HG02798 (cell line): ENCODE measurements at regions not wholly inside any gene's neighbourhood (a gene's known extent, or its start where the extent isn't known, plus 50 kb on each side); places are given as distances from the start of the nearest gene placed in this dataset.

Source experiments
- ATAC-seq: cut with Tn5 transposase; IDR thresholded peaks from one replicate; pipeline ENCODE4 v1.9.1; 2021; ENCODE audit warnings: mild to moderate bottlenecking; ENCODE audit not compliant: unreplicated experiment, poor library complexity

DNA sequence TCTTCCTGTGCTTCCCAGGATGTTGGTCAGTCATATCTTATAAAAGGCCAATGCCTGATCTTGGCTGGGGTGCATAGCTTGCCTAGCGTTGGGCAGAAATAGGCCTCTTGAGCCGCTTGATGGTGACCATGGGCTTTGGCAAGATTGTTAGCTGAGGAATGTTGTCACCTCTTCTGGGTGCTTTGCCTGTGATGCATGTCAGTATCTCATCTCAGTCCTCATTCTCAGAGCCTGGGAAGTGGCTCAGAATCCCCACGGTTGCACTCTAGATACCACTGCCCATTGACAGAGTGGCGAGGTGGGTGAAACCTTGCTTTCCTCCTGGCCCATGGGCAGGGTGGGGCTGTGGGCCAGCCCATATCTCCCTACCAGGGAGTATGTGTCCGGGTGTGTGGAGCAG is 79.2 kb upstream of the MGAT5 start:
- no peak for ATAC-seq

DNA sequence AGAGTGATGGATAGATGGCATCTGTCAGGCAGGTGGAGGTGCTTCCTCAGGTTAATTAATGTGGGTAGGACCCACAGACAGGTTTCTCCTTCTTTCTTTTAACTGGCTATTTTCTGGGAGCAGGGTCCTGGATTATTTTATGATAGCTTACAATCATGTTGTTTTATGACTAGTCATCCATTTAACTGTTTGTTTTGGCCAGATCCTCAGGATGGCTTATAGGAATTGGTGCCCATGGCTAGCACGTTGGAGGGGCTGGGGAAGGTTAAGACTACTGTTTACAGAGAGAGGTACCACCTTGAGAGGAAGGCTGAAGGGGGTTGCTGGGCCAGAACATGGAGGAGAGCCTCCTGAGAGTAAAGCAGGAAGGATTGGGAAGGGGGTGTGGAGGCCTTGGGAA is 78.0 kb upstream of the MGAT5 start:
- no peak for ATAC-seq

DNA sequence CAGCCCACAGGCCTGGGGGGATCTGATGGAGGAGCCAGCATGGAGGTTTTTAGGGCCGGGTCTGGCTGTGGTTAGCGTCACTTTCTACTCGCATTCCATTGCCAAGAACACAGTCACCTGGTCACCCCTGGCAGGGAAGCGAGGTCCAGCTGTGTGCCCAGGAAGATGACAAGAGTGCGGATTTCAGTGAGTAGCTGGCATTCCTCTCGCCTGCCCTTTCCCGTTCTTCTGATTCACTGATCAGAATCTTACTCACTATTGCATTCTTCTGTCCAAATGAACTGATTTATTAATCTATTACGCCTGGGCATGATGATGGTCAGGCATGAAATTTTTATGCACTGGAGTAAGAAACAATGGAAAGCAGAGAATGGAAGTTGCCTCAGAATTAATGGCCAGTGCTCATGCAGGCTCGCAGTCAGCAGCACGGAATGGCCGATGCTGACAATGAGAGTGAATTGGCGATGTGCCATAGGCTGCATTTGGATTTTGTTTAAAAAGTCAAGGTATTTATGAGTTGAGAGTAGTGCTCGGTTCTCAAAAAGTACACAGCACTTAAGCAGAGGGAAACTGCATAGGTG is 76.4 kb upstream of the MGAT5 start:
- no peak for ATAC-seq

DNA sequence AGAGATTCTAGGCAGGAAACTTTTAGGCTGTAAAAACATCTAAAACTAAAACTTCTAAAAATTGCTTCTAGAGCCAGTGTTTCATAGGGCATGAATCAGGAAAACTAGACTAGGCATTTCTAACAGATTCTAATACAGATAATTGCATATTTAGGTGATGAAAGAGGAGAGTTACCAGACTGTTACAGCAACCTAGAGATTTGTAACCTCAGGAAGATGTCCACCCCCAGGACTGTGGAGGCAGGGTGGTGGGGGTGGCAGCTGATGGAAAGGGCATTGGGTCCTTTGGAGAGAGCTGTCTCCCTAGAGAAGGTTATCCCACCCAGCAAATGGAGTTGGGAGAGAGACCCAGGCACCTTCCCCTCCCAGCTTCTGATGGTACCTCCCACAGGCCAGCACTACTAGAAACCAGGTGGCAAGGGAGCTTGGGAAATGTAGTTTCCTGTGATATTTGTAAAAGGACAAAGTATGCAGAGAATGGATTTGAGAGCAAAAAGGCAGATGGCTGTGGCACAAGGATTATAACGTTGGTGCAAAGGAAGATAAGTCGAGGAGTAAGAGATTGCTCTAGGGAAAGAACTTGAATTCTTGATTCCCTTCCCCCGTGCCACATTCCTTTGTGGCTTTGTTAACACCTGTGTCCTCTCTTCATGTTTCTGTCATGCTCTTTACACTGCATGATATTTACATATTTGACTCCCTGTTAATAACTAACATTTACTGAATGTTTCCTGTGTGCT is 75.6 kb upstream of the MGAT5 start:
- ATAC-seq: peak; percentile 62

DNA sequence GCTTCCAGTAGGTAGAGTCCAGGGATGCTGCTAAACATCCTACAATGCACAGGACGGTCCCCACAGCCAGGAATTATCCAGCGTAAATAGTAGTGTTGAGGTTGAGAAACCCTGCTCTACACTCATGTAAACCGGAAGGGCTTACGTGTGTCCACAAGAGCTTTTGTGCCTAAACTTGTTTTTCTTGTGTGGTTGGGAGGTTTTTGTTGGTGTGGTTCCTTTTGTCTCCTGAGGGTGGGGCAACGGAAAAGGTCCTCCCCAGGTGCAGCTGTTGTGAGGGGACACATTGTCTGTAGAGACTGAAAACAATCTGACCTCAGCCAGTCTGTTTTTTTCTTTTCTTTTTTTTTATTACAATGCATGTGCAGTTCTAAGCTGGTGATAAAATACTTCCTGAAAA is 72.7 kb upstream of the MGAT5 start:
- peak; percentile 58 for ATAC-seq

DNA sequence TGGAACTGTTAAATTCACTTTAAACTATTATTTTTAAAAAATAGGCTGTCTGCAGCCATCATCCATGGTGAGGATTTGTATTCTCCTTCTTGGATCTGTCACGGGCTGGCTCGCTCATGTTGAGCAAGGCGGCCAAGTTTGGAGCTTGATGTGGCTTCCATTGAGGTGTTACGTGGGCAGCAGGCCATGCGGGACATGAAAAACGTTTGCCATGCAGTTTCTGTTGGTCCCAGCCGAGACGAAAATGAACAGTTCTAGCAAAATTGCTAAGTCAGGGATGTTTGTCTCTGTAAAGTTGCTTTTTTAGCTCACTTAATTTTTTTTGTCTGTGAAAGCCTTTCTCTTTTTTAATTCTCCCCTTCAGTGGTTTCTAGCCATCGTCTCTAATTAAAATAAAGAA is 70.2 kb upstream of the MGAT5 start:
- ATAC-seq: no peak

DNA sequence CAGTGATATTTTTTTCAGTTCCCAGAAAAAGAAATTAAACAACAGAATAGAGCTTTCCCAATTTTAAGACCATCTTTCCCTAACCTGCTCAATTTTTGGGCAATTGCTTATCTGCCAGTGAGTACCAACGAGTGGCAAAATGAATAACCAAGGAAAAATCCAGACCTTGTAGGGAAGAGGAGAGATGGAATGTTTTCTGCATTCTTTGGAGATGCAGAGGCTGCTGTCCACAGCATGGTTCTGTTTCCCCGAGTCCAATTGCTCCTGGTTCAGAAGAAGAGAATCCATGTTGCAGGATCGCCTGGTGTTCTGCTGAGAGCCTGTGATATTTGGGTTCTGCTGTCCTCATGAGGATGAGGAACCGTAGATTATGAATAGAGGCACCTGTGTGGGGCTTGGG is 68.2 kb upstream of the MGAT5 start:
- no peak for ATAC-seq

DNA sequence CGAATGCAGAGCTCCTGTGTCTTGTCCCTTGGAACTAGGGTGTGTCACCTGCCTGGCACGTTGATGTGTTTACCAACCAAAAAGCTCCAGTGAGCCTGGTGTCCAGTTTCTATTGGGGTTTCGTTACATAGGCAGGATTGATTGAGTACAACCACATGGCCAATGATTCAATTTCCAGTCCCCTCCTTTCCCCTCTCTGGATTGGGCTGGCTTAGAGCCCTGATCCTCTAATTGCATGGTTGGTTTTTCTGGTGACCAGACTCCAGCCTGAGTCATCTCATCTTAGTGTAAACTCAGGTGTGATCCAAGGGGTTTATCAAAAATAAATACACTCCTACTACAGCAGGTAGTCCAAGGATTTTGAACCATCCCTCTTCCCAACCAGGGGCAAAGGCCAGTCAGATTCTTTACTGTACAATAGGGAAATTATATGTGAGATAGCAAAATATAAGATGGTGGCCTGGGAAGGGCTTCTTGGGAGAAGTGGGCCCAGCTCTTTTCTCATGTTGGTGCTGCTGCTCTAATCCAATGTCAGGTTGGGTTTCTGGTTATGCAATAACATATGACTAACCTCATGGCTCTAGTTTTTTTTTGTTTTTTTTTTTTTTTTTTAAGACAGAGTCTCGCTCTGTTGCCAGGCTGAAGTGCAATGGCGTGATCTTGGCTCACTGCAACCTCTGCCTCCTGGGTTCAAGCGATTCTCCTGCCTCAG is 64.7 kb upstream of the MGAT5 start:
- ATAC-seq: no peak

DNA sequence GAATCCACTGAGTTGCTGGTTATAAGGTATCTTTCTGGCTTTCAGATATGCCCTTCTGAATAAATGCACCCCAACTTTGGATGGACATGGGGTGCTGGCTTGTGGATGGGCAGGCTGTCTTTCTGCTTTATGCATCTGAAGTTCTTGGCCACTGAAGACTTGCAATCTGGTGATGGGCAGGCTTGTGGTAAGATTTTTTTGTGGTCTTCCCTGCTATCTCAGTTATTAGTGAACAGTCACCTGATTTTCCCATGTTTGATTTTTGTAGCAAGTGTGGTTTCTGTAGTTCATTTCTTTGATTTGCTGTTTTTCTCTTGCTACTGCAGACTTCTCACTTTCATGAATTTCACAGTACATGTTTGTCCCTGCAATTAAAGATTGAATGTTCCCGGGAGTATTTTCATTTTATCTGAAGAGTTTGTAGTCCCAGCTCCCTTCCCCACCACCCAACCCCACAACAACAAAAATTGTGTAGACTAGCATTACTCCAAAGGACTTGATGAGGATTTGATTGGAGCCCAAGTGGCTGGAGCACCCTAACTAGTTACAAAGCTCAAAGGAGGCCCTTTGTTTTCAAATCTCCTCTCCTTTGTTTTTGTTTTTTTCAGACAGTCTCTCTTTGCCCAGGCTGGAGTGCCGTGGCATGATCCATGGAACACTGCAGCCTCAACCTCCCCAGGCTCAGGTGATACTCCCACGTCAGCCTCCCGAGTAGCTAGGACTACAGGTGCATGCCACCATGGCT is 63.6 kb upstream of the MGAT5 start:
- no peak for ATAC-seq

DNA sequence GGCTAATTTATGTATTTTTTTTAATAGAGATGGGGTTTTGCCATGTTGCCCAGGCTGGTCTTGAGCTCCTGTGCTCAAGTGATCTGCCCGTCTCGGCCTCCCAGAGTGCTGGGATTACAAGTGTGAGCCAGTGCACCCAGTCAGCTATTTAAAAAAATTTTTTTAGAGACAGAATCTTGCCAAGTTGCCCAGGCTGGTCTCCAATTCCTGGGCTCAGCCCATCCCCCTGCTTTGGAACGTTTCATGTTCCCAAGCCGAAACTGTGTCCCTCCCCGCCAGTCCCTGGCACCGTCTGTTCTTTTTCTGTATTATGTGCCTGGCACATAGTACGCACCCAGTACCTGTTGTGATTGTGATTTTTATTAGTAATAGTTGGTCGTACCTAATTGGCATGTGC is 63.1 kb upstream of the MGAT5 start:
- no peak for ATAC-seq

DNA sequence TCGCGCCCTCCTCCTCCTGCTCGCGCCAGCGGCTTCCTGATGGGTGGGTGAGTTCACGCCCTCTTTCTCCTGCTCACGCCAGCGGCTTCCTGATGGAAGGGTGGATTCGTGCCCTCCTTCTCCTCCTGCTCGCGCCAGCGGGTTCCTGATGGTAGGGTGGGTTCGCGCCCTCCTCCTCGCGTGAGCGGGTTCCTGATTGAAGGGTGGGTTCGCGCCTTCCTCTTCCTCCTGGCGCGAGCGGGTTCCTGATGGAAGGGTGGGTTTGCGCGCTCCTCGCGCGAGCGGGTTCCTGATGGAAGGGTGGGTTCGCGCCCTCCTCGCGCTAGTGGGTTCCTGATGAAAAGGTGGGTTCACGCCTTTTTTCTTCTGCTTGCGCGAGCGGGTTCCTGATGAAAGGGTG is 62.0 kb upstream of the MGAT5 start:
- ATAC-seq: no peak

DNA sequence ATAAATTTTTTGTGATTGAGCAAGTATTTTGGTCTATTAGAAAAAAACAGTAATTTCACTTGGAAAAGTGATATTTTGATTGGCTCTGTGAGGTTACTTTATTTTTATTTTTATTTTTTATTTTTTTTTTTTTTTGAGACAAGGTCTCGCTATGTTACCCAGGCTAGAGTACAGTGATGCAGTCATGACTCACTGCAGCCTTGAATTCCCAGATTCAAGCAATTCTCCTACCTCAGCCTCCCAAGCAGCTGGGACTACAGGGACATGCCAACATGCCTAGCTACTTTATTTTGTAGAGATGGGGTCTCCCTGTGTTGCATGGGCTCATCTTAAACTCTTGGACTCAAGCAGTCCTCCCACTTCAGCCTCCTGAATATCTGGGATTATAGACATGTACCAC is 60.9 kb upstream of the MGAT5 start:
- ATAC-seq: no peak

DNA sequence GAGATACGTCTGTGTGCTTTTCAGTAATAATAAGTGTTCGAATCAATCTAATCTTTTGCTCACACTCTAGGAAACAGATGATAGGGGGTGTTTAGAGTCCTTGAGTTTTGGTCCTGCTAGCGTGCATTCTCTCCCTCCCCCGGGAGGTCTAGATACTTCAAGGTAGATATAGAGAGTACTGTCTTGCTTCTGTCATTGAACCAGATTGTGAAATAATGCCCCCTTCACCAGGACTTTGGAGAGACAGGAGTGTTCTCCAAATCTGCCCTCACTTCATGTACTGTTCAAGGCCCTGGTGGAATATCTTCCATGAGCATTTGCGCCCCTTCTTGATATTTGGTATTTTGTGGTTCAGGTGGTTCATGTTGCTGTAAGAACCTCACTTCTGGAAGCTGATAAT is 59.4 kb upstream of the MGAT5 start:
- ATAC-seq: no peak

DNA sequence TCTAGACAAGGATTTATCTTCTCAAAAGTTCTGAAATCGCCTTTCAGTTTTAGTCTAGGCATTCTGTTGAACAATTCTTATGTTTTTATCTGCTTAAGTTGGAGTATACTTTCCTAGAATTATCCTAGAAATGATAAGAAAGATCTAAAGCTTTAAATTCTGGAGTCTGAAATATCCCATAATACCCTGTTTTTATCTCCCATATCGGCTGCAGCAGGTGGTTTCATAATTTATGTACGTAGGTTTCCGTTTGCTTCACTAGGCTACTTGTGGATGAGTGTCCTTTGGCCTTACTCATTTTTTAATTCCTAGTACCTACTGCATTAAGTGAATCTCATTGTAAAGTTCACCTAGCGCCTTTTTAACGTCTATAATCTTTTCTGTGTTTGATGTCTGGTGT is 58.5 kb upstream of the MGAT5 start:
- no peak for ATAC-seq

DNA sequence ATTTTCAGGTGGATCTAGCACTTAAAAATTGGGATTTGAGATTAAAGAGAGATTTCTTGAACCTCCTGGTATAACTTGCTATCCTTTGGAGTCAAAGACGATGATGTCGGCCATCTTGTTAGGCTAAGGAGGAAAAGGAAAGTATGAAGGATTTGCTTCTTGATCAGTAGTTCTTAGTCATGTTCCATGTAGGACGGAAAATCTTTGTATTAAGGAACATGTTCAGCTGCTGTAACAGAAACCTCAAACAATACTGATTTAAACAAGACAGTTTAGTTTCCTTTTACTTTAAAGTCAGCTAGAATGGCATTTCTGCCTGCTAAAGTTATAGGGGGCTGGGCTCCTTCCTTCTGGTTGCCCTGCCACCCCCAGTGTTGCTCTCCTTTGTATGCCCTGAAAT is 56.4 kb upstream of the MGAT5 start:
- ATAC-seq: peak; percentile 15

DNA sequence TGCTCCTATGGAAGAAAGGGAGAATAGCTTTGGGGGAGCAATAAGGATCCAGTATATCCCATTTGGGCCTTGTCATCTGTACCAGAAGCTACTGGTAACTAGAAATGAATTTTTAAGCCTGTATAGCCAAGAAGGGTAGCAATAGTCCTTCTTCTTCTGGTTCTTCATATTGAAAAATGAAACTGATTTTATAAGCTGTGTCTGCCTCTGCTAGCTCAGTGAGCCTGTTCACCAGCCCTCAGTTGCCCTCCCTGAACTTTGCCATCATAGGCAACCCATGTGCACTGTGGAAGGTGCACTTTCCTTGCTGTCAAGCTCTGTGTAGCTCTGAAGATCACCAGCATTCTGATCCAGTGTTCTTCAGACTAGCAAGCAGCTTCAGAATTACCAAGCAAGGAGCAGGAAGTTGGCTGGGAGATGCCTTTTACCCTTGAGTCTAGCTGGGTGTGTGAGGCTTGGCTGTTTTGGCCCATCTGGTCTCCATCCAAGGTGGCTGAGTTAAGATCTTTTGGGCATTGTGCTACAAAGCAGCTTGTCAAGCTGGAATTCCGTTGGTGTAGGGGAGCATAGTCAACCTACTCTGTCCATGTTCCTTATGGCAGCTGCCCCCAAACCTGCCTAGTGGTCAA is 55.8 kb upstream of the MGAT5 start:
- peak; percentile 49 for ATAC-seq

DNA sequence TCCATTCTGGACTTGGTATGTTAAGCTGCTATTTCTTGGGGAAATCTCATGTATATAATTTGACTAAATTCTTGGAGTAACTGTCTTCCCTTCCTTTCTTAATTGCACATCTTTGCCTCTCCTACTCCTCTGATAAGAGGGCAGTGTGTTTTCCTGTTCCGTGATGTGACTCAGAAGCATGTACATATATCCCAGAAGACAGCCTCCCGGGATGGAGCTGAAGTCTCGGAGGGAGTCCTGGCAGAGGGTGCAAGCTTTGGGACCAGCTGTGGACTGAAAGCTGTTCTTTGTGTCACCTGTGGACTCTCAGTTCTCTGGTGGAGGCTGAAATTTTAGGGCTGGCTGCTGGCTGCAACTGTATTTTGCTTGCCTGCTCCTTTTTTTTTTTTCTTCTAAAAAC is 54.7 kb upstream of the MGAT5 start:
- ATAC-seq: no peak

DNA sequence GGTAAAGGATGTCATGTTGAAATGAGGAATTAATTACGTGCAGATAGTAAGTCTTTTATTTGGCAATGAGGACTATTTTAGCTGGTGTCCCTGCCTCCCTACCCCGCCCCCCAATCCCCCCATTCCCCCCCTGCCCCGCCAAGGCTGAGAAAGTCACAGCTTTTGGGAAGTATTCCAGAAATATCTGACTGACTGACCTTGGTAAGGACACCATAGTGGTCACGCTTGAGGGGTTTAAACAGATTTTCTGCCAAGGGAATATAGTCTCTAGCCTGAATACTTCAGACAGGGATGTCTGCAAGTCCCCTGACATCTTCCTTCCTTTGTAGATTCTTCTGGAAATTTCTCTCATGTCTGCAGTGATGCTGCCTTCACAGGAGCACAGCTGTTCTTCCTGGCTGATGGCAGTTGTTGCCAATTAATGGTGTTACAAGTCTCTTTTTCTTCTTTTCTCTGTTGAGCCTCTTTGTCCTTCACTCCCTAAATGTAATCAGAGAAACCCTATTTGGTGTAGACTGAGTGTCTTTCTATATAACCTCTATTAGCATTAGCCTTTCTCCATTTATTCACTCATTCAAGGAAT is 53.7 kb upstream of the MGAT5 start:
- ATAC-seq: no peak

DNA sequence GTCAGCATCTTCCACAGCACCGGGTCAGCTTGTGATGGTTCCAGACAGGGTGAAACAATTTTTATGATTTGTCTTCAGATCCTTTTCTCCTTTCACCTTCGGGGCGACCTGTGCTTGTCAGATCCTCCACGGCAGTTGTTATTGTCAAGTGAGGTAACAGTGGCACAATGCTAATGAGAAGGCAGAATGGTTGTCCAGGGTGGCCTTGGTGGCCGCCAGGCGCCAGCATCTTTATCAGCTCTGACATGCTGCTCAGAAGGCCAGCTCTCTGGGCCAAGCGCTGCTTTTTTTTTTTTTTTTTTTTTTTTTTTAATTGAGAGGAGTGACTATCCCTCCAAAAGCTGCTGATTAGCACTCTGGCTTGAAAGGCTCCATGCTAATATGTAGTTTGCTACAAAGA is 52.3 kb upstream of the MGAT5 start:
- no peak for ATAC-seq

DNA sequence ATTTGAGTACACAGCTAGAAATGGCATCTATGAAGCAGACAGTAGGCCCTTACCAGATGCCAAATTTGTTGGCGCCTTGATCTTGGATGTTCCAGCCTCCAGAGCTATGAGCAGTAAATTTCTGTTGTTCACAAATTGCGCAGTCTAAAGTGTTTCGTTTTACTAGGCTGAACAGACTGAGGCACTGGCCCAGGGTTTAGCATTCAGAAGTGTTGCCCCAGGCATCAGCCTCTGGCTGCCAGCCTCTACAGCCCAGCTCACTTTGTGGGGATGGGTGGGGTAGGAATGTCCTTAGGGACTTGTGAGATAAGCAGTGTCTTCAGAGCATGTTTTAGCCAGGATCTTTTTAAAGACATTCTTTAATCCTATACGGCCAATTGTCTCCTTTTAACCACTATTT is 51.5 kb upstream of the MGAT5 start:
- ATAC-seq: no peak
